Stomach (tissue), 8 donors: ENCODE measurements at regions not wholly inside any gene's neighbourhood (a gene's known extent, or its start where the extent isn't known, plus 50 kb on each side); places are given as distances from the start of the nearest gene placed in this dataset.

Experiments used
- DNase-seq, 2 donors: peaks; one replicate each; pipeline versions ENCODE4 v3.0.0 to v3.0.0-alpha.2; 2013 to 2019
- H3K27ac ChIP-seq, 5 donors: fragments of 200-600 bp in 4 of 5; sonication (generic) in 4 of 5; one replicate each; pipeline ENCODE4 v1.5.1; 2013 to 2019; ENCODE audit warnings: mild to moderate bottlenecking in 1 of 5, moderate library complexity in 1 of 5
- H3K27me3 ChIP-seq, 3 donors: fragments of 200-600 bp; sonication (generic); one replicate each; pipeline ENCODE4 v1.5.1; 2017 to 2019; ENCODE audit warnings: mixed run types in 1 of 3
- H3K36me3 ChIP-seq, 4 donors: fragments of 200-600 bp; sonication (generic); 1 replicate in 3 of 4; 2 replicates in 1 of 4; pipeline ENCODE4 v1.5.1; 2016 to 2019
- H3K4me1 ChIP-seq, 4 donors: fragments of 200-600 bp; sonication (generic); one replicate each; pipeline ENCODE4 v1.5.1; 2016 to 2019
- H3K4me3 ChIP-seq, 4 donors: fragments of 200-600 bp; sonication (generic) in 3 of 4; one replicate each; pipeline ENCODE4 v1.5.1; 2016 to 2019; ENCODE audit warnings: mild to moderate bottlenecking in 1 of 4
- H3K9me3 ChIP-seq, 4 donors: fragments of 200-600 bp; sonication (generic); one replicate each; pipeline ENCODE4 v1.5.1; 2016 to 2019
- CTCF ChIP-seq, 7 experiments: fragments of 450-650 bp in 4 of 7; fragments of 200-600 bp in 3 of 7; sonication (generic) in 3 of 7; IDR thresholded peaks; one replicate each; pipeline ENCODE4 v1.5.1; 2016 to 2019; ENCODE audit warnings: antibody characterized with exemption in 7 of 7, control low read depth in 2 of 7, mild to moderate bottlenecking in 1 of 7
- EP300 ChIP-seq: sonication (generic); formaldehyde crosslinking; IDR thresholded peaks from one replicate; pipeline ENCODE4 v1.6.1; 2017; ENCODE audit warnings: antibody characterized with exemption
- POLR2A ChIP-seq, 4 donors: fragments of 450-650 bp; IDR thresholded peaks; one replicate each; pipeline ENCODE4 v1.6.1; 2016; ENCODE audit warnings: antibody characterized with exemption in 4 of 4, control low read depth in 2 of 4, mild to moderate bottlenecking in 1 of 4, moderate library complexity in 1 of 4
- POLR2AphosphoS5 ChIP-seq, 3 donors: sonication (generic); formaldehyde crosslinking; IDR thresholded peaks; one replicate each; pipeline ENCODE4 v1.6.1; 2016; ENCODE audit warnings: antibody characterized with exemption in 3 of 3
- WGBS, 5 donors: extraction: QIAGEN DNeasy Blood & Tissue Kit in 3 of 5; methylation state at CpG; one replicate each; pipeline versions ENCODE4 v1.1.5 to v1.1.7; 2013 to 2018; 5-methylcytosine and 5-hydroxymethylcytosine counted together
- intact Hi-C: fragments of 100-400 bp; cut with DNase I; formaldehyde crosslinking; loops from one replicate; pipeline ENCODE4 v1.15.1; 2023; ENCODE audit warnings: low total_unique reads
- small RNA-seq, 4 donors: library from RNA; depleted of rRNA; stranded (forward); fragments of <200 nt; gene quantifications; one replicate each; pipeline ENCODE3, GENCODE V24; 2016
- donor health status: healthy with polysubstance abuse.
- donor health status: Bipolar disorder and iron deficiency.
- donor health status: healthy.

GRCh38 chr12:110992909-110993308 is 72.5 kb upstream of the MYL2 start:
- no peak for TF ChIP-seq EP300
- no peak for DNase-seq

GRCh38 chr12:110983811-110984210 is 63.4 kb upstream of the MYL2 start:
- Histone ChIP-seq H3K9me3 (no peaks in the 10 kb centered on the region), H3K27ac (no peak overlapping the region), H3K4me1 (no peaks in the 10 kb centered on the region), H3K36me3 (no peaks in the 10 kb centered on the region), H3K4me3 (no peak overlapping the region), H3K27me3 (peaks cover 0 to 75% (median 11%) of the 10 kb centered on the region in 3 donors)
- TF ChIP-seq CTCF (IDR thresholded peaks at IDR 0.05) (no peak), EP300 (no peak), POLR2A (IDR thresholded peaks at IDR 0.05) (no peak)
- 46 to 68% (median 59%) methylated on average over 7 of the region's 7 CpGs for WGBS, 5 donors
- intact Hi-C loops = no loop called here
- no peak for DNase-seq

More at GRCh38 chr12:110992909-110993308, 72.5 kb upstream of the MYL2 start:
- Histone ChIP-seq H3K9me3 (peaks cover 0 to 12% (median 9%) of the 10 kb centered on the region in 4 donors), H3K27ac (no peak overlapping the region), H3K27me3 (peaks cover 0 to 38% (median 0%) of the 10 kb centered on the region in 3 donors), H3K4me3 (no peak overlapping the region), H3K36me3 (no peaks in the 10 kb centered on the region), H3K4me1 (no peaks in the 10 kb centered on the region)
- WGBS, 5 donors = 13 to 28% (median 15%) methylated on average over 4 of the region's 4 CpGs
- intact Hi-C loops = no loop called here

GRCh38 chr12:110972866-110973265 is 52.5 kb upstream of the MYL2 start:
- 58 to 75% (median 63%) methylated on average over 3 of the region's 3 CpGs for WGBS, 5 donors
- no peaks in the 10 kb centered on the region for H3K4me1 ChIP-seq
- no peak for TF ChIP-seq CTCF (IDR thresholded peaks at IDR 0.05)
- no peak for TF ChIP-seq POLR2AphosphoS5 (IDR thresholded peaks at IDR 0.05)
- TF ChIP-seq EP300 = no peak
- TF ChIP-seq POLR2A (IDR thresholded peaks at IDR 0.05) = no peak
- H3K36me3 ChIP-seq = no peaks in the 10 kb centered on the region
- H3K4me3 ChIP-seq = no peak overlapping the region
- intact Hi-C loops = no loop called here
- DNase-seq = no peak
- peaks cover 0 to 15% (median 12%) of the 10 kb centered on the region in 4 donors for H3K9me3 ChIP-seq
- no peak overlapping the region for H3K27ac ChIP-seq
- H3K27me3 ChIP-seq = peaks cover 0 to 17% (median 0%) of the 10 kb centered on the region in 3 donors

GRCh38 chr12:110971936-110972335 is 51.6 kb upstream of the MYL2 start:
- 70 to 77% (median 72%) methylated on average over 12 of the region's 12 CpGs for WGBS, 5 donors
- peaks cover 0 to 13% (median 9%) of the 10 kb centered on the region in 4 donors for H3K9me3 ChIP-seq
- TF ChIP-seq EP300 = no peak
- no peak for TF ChIP-seq CTCF (IDR thresholded peaks at IDR 0.05)
- no peak for TF ChIP-seq POLR2A (IDR thresholded peaks at IDR 0.05)
- no peak for TF ChIP-seq POLR2AphosphoS5 (IDR thresholded peaks at IDR 0.05)
- no peak overlapping the region for H3K27ac ChIP-seq
- peaks cover 0 to 24% (median 0%) of the 10 kb centered on the region in 3 donors for H3K27me3 ChIP-seq
- DNase-seq = no peak
- H3K36me3 ChIP-seq = no peaks in the 10 kb centered on the region
- H3K4me1 ChIP-seq = no peaks in the 10 kb centered on the region
- no peak overlapping the region for H3K4me3 ChIP-seq
- intact Hi-C loops = no loop called here

GRCh38 chr12:110971189-110971920 is 51.0 kb upstream of the MYL2 start:
- H3K4me3 ChIP-seq = no peak overlapping the region
- intact Hi-C loops = no loop called here
- 68 to 89% (median 79%) methylated on average over 1 of the region's 1 CpG for WGBS, 5 donors
- peaks cover 0 to 2% (median 0%) of the 10 kb centered on the region in 4 donors for H3K4me1 ChIP-seq
- peaks cover 0 to 30% (median 0%) of the 10 kb centered on the region in 3 donors for H3K27me3 ChIP-seq
- no peak for DNase-seq
- TF ChIP-seq POLR2AphosphoS5 (IDR thresholded peaks at IDR 0.05) (no peak), POLR2A (IDR thresholded peaks at IDR 0.05) (no peak), EP300 (no peak)
- H3K36me3 ChIP-seq = no peaks in the 10 kb centered on the region
- no peak overlapping the region for H3K27ac ChIP-seq
- H3K9me3 ChIP-seq = peaks cover 0 to 13% (median 9%) of the 10 kb centered on the region in 4 donors

Small RNA genes lying in the stretch of these regions (small RNA-seq; reads per million reads assigned to genes)
- 0 reads per million in 4 donors for gene MIR6760
